ENCODE measurements at regions not wholly inside any gene's neighbourhood (a gene's known extent, or its start where the extent isn't known, plus 50 kb on each side); places are given as distances from the start of the nearest gene placed in this dataset.
"Not testable (repeated sequence)": the region's sequence is repeated elsewhere in the genome, so short reads cannot be mapped to it uniquely, and the experiment has no call there.

- Histone ChIP-seq H3K27me3 (no peaks in the 10 kb centered on the region), H3K27ac (no peak overlapping the region), H3K4me1 (ENCODE audit: low read depth) (no peaks in the 10 kb centered on the region), H3K9me3 (ENCODE audit: low read depth) (no peaks in the 10 kb centered on the region), H3K36me3 (no peaks in the 10 kb centered on the region), H3K4me3 (no peak overlapping the region)
- TF ChIP-seq CTCF (IDR thresholded peaks at IDR 0.05; ENCODE audit: low read depth, low read length), result no peak
- DNase-seq (ENCODE audit: low read depth in 1 of 2, low spot score in 1 of 2), result no peak
These were observed 85.5 kb downstream of the RTL3 start for GRCh38 chrX:78573630-78574029.

DNA sequence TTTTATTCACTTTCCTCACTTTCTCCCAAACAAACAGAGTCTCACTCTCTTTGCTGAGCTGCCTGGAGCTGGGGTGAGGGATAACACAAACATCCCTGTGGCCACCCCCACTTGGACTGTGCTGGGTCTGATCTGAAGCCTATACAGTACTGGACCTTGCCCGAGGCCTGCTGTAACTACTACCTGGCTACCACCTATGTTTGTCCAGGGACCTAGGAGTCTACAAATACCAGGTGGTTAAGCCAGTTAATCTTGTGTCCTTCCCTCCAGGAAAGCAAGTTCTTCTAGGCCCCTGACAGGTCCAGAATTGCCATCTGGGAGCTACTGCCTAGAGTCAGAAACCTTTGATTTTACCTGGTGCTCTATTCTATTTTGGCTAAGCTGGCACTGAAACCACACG, 87.3 kb downstream of the RTL3 start:
- TF ChIP-seq CTCF (IDR thresholded peaks at IDR 0.05; ENCODE audit: low read depth, low read length), result no peak
- H3K27me3 ChIP-seq, result no peaks in the 10 kb centered on the region
- no peak overlapping the region for H3K4me3 ChIP-seq
- no peak overlapping the region for H3K27ac ChIP-seq
- no peaks in the 10 kb centered on the region for H3K9me3 ChIP-seq (ENCODE audit: low read depth)
- no peaks in the 10 kb centered on the region for H3K36me3 ChIP-seq
- H3K4me1 ChIP-seq (ENCODE audit: low read depth), result no peaks in the 10 kb centered on the region
- no peak for DNase-seq (ENCODE audit: low read depth in 1 of 2, low spot score in 1 of 2)

DNA sequence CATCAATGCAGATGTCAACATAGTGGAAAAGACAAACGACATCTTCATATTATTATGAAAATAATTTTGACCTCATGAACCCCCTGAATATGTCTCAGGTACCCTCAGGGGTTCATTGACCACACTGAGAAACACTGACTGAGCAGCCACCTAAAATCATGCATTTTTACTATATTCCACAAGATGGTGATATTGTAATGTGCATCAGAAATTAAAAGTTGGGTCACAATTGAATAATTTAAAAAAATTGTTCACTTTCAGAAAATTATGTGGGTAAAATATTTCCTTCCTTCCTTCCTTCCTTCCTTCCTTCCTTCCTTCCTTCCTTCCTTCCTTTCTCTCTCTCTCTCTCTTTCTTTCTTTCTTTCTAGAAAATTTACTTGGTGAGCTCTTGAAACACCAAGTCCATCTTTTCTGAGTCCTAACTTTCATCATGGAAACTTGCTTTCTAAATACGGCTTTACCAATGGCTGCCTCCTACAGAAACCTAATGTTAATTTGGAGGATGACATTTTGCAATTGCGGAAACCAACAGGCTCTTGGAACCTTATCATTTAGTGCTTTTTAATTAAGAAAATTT, 103.6 kb downstream of the RTL3 start:
- DNase-seq (ENCODE audit: low read depth in 1 of 2, low spot score in 1 of 2), result peak in 1 of 2 donors; percentile 6
- Histone ChIP-seq H3K4me1 (ENCODE audit: low read depth) (no peaks in the 10 kb centered on the region), H3K27me3 (no peaks in the 10 kb centered on the region), H3K36me3 (no peaks in the 10 kb centered on the region), H3K27ac (no peak overlapping the region), H3K9me3 (ENCODE audit: low read depth) (no peaks in the 10 kb centered on the region), H3K4me3 (no peak overlapping the region)
- TF ChIP-seq CTCF (IDR thresholded peaks at IDR 0.05; ENCODE audit: low read depth, low read length), result peak; percentile 39

DNA sequence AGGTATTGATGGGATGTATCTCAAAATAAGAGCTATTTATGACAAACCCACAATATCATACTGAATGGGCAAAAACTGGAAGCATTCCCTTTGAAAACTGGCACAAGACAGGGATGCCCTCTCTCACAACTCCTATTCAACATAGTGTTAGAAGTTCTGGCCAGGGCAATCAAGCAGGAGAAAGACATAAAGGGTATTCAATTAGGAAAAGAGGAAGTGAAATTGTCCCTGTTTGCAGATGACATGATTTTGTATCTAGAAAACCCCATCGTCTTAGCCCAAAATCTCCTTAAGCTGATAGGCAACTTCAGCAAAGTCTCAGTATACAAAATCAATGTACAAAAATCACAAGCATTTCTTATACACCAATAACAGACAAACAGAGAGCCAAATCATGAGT, 106.5 kb downstream of the RTL3 start:
- not testable (repeated sequence) for H3K4me1 ChIP-seq (ENCODE audit: low read depth); DNase-seq (ENCODE audit: low read depth in 1 of 2, low spot score in 1 of 2); H3K27ac ChIP-seq; H3K4me3 ChIP-seq; H3K27me3 ChIP-seq; H3K36me3 ChIP-seq; H3K9me3 ChIP-seq (ENCODE audit: low read depth)

GRCh38 chrX:78548012-78548411, 111.1 kb downstream of the RTL3 start:
- TF ChIP-seq CTCF (IDR thresholded peaks at IDR 0.05; ENCODE audit: low read depth, low read length), result no peak
- Histone ChIP-seq H3K27ac (no peak overlapping the region), H3K9me3 (ENCODE audit: low read depth) (no peaks in the 10 kb centered on the region), H3K27me3 (no peaks in the 10 kb centered on the region), H3K4me3 (no peak overlapping the region), H3K4me1 (ENCODE audit: low read depth) (no peaks in the 10 kb centered on the region), H3K36me3 (no peaks in the 10 kb centered on the region)
- DNase-seq (ENCODE audit: low read depth in 1 of 2, low spot score in 1 of 2), result no peak

GRCh38 chrX:78545233-78545632, 113.9 kb downstream of the RTL3 start:
- TF ChIP-seq CTCF (IDR thresholded peaks at IDR 0.05; ENCODE audit: low read depth, low read length), result no peak
- no peak for DNase-seq (ENCODE audit: low read depth in 1 of 2, low spot score in 1 of 2)
- H3K27ac ChIP-seq, result no peak overlapping the region

More at GRCh38 chrX:78545233-78545632, 113.9 kb downstream of the RTL3 start:
- Histone ChIP-seq H3K36me3 (no peaks in the 10 kb centered on the region), H3K9me3 (ENCODE audit: low read depth) (no peaks in the 10 kb centered on the region), H3K4me1 (ENCODE audit: low read depth) (no peaks in the 10 kb centered on the region), H3K27me3 (no peaks in the 10 kb centered on the region), H3K4me3 (no peak overlapping the region)
